ENCODE measurements at regions not wholly inside any gene's neighbourhood (a gene's known extent, or its start where the extent isn't known, plus 50 kb on each side); places are given as distances from the start of the nearest gene placed in this dataset.

DNA sequence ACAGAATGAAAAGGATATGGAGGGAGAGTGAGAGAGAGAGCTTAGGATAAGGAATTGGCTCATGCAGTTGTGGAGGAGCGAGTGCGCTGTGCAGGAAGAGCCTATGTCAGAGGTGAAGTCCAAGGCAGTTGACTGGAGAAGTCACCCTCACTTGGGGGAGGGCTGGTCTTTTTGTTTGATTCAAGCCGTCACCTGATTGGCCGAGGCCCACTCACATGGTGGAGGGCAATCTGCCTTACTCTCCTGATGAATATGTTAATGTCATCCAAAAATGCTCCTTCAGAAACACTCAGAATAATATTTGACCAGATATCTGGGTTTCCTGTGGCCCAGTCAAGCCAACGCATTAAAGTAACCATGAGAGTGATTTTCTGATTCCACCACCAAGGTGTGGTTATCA lies 131.7 kb downstream of the KATNIP start:
- no peak for DNase-seq (ENCODE audit: low read depth)

DNA sequence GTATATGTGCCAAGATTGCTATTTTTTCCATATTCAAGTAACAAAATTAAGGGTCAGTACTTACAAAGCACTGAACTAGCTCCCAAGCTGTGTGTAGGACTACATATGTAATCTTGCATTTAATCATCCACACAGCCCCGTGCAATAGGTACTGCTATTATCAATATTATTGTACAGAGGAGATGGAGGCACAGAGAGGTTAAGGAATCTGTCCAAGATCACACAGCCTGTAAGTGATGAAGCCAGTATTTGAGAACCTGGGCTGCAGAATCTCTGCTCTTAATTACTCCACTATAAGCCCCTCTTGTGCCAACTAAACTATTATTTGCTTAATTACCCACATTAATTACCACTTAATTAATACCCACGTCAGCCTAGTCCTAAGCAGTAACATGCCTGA lies 134.1 kb downstream of the KATNIP start:
- no peak for DNase-seq (ENCODE audit: low read depth)

- no peak for DNase-seq (ENCODE audit: low read depth)
Measured at GRCh38 chr16:27685807-27686206, 135.9 kb downstream of the KATNIP start.

- no peak for DNase-seq (ENCODE audit: low read depth)
Measured at GRCh38 chr16:27686926-27687325, 137.0 kb downstream of the KATNIP start.

GRCh38 chr16:27687605-27688004 lies 137.7 kb downstream of the KATNIP start:
- no peak for DNase-seq (ENCODE audit: low read depth)

DNA sequence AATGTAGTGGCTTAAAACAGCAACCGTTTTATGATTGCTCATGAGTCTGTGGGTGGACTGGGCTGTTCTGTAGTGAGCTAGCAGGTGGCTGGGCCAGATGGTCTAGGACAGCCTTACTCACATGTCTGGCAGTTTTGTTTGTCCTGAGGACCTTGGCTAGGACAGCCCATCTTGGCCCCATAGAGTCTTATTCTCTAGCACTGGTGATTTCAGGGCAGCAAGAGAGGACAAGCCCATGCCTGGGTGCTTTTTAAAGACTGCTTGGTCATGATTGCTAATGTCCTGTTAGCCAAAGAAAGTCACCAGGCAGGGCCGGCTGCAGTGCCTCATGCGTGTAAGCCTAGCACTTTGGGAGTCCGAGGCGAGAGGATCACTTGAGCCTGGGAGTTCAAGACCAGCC lies 139.8 kb downstream of the KATNIP start:
- no peak for DNase-seq (ENCODE audit: low read depth)

- DNase-seq (ENCODE audit: low read depth), result no peak
Measured at GRCh38 chr16:27690608-27691007, 140.7 kb downstream of the KATNIP start.

GRCh38 chr16:27691721-27692120 lies 141.8 kb downstream of the KATNIP start:
- no peak for DNase-seq (ENCODE audit: low read depth)

- no peak for DNase-seq (ENCODE audit: low read depth)
Measured at GRCh38 chr16:27692576-27692975, 142.6 kb downstream of the KATNIP start.

- DNase-seq (ENCODE audit: low read depth), result no peak
Measured at GRCh38 chr16:27695161-27695560, 145.2 kb downstream of the KATNIP start.

DNA sequence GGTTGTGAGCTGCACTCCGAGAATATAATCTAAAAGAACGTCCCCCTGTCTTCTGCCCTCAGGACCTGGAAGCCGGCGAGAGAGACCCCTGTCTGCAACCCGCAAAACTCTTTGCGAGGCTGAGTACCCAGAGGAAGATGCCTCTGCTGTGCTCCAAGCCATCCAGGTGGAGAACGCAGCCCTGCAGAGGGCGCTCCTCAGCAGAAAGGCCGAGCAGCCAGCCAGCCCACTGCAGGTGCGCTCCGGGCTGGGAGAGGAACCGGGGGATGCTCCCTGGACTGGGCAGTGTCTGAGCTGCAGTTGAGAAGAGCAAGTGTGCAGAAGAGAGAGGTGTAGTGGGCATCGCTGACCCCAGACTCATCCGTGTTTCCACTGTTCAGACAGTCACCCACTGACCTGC lies 148.3 kb downstream of the KATNIP start:
- no peak for DNase-seq (ENCODE audit: low read depth)

- no peak for DNase-seq (ENCODE audit: low read depth)
Measured at GRCh38 chr16:27698746-27699145, 148.8 kb downstream of the KATNIP start.

DNA sequence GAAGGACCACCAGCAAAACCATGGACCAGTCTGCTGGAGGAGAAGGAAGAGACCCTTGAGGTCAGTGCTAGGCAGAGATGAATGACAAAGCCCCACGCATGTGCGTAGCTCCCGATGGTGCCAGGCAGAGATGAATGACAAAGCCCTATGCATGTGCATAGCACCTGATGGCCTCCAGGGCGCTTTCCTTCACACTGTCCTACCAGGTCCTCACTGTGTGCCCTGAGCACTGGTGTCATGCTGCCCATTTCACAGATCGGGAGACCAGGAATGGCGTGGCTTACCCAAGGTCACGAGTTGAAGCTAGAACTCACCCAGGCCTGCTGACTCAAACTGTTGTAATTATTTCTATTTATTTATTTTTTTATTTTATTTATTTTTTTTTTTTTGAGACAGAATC lies 149.6 kb downstream of the KATNIP start:
- DNase-seq (ENCODE audit: low read depth), result no peak

DNA sequence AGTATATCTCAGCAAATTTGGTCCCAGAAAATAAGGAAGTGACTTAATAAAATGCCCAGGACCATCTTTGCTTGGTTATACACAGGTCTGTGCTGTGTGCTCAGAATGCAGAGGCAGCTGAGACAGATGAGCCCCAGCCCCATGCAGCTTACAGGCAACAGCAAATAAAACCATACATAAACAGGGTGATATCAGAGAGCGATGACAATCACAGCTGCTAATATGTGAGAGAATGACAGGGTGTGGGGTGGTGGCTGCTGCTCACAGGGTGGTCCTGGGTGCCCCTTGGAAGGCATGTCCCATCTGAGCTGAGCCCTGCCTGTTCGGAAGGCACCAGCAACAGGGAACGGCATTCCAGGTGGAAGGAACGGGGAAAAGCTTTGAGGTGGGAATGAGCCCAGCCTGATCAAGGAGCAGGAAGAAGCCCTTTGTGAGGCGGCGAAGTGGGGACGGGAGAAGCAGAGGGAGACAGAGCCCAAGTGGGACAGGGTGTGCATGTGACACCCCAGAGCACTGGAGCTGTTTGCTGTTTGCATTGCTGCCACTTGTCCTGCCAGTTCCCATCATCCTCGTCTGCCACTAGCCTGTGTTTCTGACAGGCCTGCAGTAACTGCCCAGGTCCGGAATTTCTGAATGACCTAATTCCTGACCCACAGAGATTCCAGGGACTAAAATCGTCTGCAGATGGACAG lies 150.5 kb downstream of the KATNIP start:
- DNase-seq (ENCODE audit: low read depth), result no peak

DNA sequence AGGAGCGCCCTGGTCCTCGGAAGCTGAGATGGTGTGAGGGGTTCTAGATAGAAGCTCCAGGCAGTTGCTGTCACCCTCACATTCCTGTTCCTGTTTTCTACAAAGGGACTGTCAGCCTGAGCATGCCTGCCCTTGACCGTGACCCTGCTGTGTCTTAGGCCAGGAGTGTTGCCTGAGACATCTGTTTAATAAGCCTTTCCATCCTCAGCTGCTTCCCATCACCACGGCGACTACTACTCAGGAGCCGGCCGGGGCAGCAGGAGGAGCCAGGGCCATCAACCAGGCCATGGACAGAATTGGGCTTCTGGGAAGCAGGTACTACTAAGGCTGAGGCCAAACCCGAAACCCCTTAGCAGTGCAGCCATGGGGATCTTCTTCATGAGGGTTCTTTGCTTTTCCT lies 151.4 kb downstream of the KATNIP start:
- no peak for DNase-seq (ENCODE audit: low read depth)

- DNase-seq (ENCODE audit: low read depth), result no peak
Measured at GRCh38 chr16:27703121-27703520, 153.2 kb downstream of the KATNIP start.

DNA sequence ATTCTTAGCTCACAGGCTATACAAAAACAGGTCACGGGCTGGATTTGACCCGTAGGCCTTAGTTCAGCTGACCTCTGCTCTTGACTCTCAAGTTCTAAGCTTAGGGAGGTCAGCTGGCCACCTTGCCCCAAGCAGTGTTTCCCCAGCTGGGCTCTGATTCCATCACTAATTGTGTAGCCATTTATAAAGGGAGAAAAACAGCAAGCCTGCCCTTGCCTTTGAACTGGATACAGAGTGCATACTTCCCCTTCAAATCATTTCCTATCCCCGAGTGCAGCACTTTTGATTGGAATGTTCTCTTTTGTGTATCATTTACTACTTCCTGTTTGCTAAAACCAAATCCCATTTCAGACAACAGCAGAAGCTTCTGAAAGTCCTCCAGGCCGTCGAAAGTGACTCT lies 153.6 kb downstream of the KATNIP start:
- no peak for DNase-seq (ENCODE audit: low read depth)

DNA sequence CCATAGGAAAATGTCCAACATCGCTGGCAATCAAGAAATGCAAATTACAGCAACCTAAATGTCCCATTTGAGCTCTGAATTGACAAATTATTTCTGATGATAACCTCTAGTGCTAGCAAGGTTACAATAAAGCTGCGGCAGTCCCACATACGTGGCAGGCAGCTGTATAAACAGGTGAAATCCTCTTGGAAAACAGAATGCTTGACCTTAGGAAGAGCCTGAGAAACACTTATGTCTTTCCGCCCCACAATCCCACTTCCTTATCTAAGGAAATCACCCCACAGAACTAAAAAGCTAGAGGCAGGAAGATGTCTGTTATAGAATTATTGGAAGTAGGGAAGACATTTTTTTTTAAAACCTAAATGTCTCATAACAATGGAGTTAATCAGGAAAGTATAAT lies 154.3 kb downstream of the KATNIP start:
- no peak for DNase-seq (ENCODE audit: low read depth)

GRCh38 chr16:27706156-27706865 lies 156.4 kb downstream of the KATNIP start:
- no peak for DNase-seq (ENCODE audit: low read depth)

- no peak for DNase-seq (ENCODE audit: low read depth)
Measured at GRCh38 chr16:27706866-27707685, 157.1 kb downstream of the KATNIP start.

DNA sequence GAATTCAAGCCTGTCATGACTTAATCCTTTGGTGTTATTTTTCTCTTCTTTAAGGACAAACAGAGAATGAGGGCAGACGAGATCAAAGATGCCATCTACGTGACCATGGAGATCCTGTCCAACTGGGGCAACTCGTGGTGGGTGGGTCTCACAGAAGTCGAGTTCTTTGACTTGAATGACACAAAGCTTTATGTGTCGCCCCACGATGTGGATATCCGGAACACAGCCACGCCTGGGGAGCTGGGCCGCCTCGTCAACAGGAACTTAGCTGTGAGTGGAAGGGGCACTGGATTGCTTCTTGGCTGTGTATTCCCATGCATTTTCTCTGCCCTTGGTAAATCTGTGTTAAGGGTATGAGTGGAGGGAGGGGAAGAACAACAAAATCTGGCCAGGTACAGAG lies 158.7 kb downstream of the KATNIP start:
- DNase-seq (ENCODE audit: low read depth), result no peak

GRCh38 chr16:27712251-27712711 lies 162.3 kb downstream of the KATNIP start:
- no peak for DNase-seq (ENCODE audit: low read depth)

DNA sequence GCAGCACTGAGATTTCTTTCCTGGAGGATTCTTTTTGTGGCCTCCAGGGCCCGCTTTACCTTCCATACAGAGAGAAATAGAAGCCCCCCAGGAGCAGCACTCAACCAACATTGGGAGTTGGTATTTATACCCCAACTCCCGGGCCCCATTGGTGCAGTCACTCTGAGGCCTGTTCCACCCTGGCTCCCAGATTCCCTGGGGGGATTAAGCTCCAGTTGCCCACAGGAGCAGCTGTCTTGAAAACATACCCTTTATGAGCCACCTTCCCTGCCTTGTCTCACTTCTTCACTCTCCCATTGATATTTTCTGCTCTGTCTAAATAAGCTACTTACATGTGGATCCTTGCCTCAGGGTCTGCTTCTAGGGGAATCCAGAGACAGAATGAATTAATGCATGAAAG lies 167.8 kb downstream of the KATNIP start:
- DNase-seq (ENCODE audit: low read depth), result no peak

All from renal cortical epithelial cell (primary cell).